Loucy (cell line): ENCODE measurements at regions not wholly inside any gene's neighbourhood (a gene's known extent, or its start where the extent isn't known, plus 50 kb on each side); places are given as distances from the start of the nearest gene placed in this dataset.

Experiments used
- EZH2phosphoT487 ChIP-seq: fragments of 200-600 bp; IDR thresholded peaks from 2 replicates; pipeline ENCODE4 v1.6.1; 2018; ENCODE audit warnings: antibody characterized with exemption, mild to moderate bottlenecking, moderate library complexity, borderline replicate concordance
- TF ChIP-seq, protein P1 (sequence below): fragments of 200-600 bp; sonication (generic); conservative IDR thresholded peaks from 2 replicates; pipeline ENCODE4 v1.5.1; 2014; ENCODE audit warnings: mild to moderate bottlenecking, antibody characterized with exemption, low read length

- TF ChIP-seq, protein P1, sequence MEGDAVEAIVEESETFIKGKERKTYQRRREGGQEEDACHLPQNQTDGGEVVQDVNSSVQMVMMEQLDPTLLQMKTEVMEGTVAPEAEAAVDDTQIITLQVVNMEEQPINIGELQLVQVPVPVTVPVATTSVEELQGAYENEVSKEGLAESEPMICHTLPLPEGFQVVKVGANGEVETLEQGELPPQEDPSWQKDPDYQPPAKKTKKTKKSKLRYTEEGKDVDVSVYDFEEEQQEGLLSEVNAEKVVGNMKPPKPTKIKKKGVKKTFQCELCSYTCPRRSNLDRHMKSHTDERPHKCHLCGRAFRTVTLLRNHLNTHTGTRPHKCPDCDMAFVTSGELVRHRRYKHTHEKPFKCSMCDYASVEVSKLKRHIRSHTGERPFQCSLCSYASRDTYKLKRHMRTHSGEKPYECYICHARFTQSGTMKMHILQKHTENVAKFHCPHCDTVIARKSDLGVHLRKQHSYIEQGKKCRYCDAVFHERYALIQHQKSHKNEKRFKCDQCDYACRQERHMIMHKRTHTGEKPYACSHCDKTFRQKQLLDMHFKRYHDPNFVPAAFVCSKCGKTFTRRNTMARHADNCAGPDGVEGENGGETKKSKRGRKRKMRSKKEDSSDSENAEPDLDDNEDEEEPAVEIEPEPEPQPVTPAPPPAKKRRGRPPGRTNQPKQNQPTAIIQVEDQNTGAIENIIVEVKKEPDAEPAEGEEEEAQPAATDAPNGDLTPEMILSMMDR: no peak
- no peak for TF ChIP-seq EZH2phosphoT487
Measured at GRCh38 chr10:3889961-3890522, 105.0 kb upstream of the KLF6 start.
